ENCODE measurements at regions not wholly inside any gene's neighbourhood (a gene's known extent, or its start where the extent isn't known, plus 50 kb on each side); places are given as distances from the start of the nearest gene placed in this dataset.

DNA sequence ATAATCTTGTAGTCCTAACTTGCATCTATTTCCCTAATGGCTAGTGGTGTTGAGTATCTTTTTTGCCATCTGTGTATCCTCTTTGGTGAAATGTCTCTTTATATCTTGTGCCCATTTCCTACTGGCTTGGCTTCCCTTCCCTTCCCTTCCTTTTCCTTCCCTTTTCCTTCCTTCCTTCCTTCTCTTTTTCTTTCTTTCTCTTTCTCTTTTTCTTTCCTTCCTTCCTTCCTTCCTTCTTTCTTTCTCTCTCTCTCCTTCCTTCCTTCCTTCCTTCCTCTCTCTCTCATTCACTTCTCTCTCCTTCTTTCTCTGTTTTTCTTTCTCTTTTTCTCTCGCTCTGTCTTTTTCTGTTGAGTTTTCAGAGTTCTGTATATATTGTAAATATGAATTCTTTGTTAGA is 61.5 kb upstream of the SLC4A4 start:
- TF ChIP-seq YY1 (IDR thresholded peaks at IDR 0.05; ENCODE audit: insufficient read depth, insufficient read length) (no peak), ZNF274 (IDR thresholded peaks at IDR 0.05; ENCODE audit: low read depth, low read length) (no peak)

All from NT2/D1 (cell line).